Spinal cord (tissue), 9 donors: ENCODE measurements at regions not wholly inside any gene's neighbourhood (a gene's known extent, or its start where the extent isn't known, plus 50 kb on each side); places are given as distances from the start of the nearest gene placed in this dataset.

ENCODE experiments used
- DNase-seq, 6 donors: peaks; one replicate each; pipeline versions ENCODE4 v3.0.0 to v3.0.0-alpha.2; 2013 to 2015; ENCODE audit warnings: low spot score in 6 of 6, low read depth in 4 of 6
- H3K27ac ChIP-seq: one replicate; pipeline ENCODE4 v1.5.1; 2013; ENCODE audit warnings: low read depth, low read length, control low read depth
- H3K27me3 ChIP-seq: one replicate; pipeline ENCODE4 v1.6.1; 2013; ENCODE audit warnings: low read length; ENCODE audit not compliant: control insufficient read depth, insufficient read depth
- H3K36me3 ChIP-seq: one replicate; pipeline ENCODE4 v1.6.1; 2013; ENCODE audit warnings: low read length; ENCODE audit not compliant: control insufficient read depth, insufficient read depth
- H3K4me1 ChIP-seq: one replicate; pipeline ENCODE4 v1.6.1; 2013; ENCODE audit warnings: low read length; ENCODE audit not compliant: control insufficient read depth, insufficient read depth
- H3K4me3 ChIP-seq: one replicate; pipeline ENCODE4 v1.5.1; 2013; ENCODE audit warnings: low read depth, low read length, control low read depth
- H3K9me3 ChIP-seq: one replicate; pipeline ENCODE4 v1.6.1; 2013; ENCODE audit warnings: low read length; ENCODE audit not compliant: control insufficient read depth, insufficient read depth
- WGBS: methylation state at CpG from one replicate; pipeline ENCODE4 v1.1.5; 2013; ENCODE audit warnings: missing lambda C conversion rate; ENCODE audit not compliant: insufficient coverage; 5-methylcytosine and 5-hydroxymethylcytosine counted together
- donor health status: healthy.

DNA sequence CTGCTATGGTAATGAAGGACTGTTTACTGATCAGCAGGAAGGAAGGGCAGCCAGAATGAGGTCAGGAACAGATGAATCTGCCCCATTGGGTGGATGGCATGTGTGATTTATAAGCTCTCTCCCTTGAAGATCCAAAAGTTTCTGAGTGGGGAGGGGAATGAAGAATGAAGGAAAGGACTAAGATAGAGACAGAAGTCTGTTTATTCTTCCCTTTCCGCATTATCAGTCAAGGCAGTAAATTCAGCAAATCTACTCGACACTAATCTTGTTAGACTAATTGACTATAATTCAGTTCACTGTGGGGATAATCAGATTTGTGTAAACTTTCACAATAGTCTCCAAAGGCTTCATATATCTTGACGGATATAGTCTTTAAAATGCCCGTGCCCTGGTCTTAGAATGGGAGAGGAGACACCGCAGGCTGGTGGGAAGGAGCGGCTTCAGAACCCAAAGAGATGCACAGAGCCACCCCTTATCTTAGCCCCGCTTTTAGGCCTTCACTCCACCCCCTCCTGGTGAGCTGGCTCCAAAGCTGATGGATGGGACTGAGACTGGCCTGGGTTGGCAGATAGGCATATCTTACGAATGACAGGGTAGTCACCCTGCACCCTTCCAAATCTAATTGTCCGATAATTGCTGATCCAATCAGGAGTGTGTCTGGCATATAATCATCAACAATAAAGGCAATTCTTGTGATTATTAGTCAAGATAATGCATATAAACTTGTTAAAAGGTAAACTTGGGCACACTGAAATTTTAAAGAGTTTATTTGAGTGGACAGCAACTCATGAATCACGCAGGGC lies 76.0 kb upstream of the PPM1J start:
- Histone ChIP-seq H3K36me3 (no peaks in the 10 kb centered on the region), H3K4me3 (no peak overlapping the region), H3K4me1 (no peaks in the 10 kb centered on the region), H3K27me3 (no peaks in the 10 kb centered on the region), H3K9me3 (no peaks in the 10 kb centered on the region), H3K27ac (no peak overlapping the region)
- DNase-seq, result no peak
- 75% methylated on average over 2 of the region's 10 CpGs for WGBS

DNA sequence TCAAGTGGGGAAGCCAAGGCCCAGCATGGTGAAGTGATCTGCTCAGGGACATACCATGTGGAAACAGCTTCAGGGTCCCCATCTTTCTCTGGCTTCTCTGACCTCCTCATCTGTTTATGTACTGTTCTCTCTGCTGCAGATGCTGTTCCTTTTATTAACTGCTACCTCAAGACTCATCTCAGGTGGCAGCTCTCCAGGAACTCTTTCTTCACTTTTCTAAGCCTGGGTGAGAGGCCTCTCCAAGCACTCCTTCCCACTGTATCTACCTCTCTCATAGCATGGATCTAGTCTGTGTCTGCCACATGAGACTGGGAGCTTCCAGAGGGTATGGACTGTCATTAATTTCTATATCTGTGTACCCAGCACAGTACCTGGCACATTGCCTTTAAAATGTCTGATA lies 73.4 kb upstream of the PPM1J start:
- Histone ChIP-seq H3K27ac (no peak overlapping the region), H3K4me3 (no peak overlapping the region), H3K4me1 (no peaks in the 10 kb centered on the region), H3K36me3 (no peaks in the 10 kb centered on the region), H3K9me3 (no peaks in the 10 kb centered on the region), H3K27me3 (no peaks in the 10 kb centered on the region)
- no peak for DNase-seq

DNA sequence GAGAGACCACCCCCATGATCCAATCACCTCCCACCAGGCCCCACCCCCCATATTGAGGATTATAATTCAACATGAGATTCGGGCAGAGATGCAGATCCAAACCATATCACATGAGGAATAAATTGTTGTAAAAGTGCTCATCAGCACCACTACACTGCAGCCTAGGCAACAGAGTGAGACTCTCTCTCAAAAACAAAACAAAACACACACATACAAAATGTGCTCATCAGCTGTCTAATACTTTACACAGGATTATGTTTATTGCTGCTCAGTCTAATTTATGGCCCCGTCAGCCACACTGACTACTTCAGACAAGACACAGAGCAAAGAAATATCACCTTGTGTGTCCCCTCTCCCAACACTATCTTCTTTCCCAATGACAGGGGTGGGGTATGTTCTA lies 72.9 kb upstream of the PPM1J start:
- WGBS, result 100% methylated on average over 1 of the region's 2 CpGs
- no peak for DNase-seq
- Histone ChIP-seq H3K4me1 (no peaks in the 10 kb centered on the region), H3K36me3 (no peaks in the 10 kb centered on the region), H3K27ac (no peak overlapping the region), H3K4me3 (no peak overlapping the region), H3K27me3 (no peaks in the 10 kb centered on the region), H3K9me3 (no peaks in the 10 kb centered on the region)

DNA sequence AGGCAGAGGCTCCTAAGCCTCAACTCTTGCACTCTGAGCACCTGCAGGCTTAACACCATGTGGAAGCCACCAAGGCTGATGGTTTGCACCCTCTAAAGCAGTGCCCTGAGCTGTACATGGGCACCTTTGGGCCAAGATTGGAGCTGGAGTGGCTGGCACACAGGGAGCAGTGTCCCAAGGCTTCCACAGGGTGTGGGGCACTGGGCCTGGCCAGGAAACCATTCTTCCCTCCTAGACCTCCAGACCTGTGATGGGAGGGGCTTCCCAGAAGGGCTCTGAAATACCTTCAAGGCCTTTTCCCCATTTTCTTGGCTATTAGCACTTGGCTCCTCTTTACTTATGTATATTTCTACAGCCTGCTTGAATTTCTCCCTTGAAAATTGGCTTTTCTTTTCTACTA lies 67.9 kb upstream of the PPM1J start:
- no peaks in the 10 kb centered on the region for H3K27me3 ChIP-seq
- DNase-seq, result no peak
- H3K4me1 ChIP-seq, result no peaks in the 10 kb centered on the region
- no peak overlapping the region for H3K4me3 ChIP-seq
- no peaks in the 10 kb centered on the region for H3K36me3 ChIP-seq
- no peak overlapping the region for H3K27ac ChIP-seq
- no peaks in the 10 kb centered on the region for H3K9me3 ChIP-seq

DNA sequence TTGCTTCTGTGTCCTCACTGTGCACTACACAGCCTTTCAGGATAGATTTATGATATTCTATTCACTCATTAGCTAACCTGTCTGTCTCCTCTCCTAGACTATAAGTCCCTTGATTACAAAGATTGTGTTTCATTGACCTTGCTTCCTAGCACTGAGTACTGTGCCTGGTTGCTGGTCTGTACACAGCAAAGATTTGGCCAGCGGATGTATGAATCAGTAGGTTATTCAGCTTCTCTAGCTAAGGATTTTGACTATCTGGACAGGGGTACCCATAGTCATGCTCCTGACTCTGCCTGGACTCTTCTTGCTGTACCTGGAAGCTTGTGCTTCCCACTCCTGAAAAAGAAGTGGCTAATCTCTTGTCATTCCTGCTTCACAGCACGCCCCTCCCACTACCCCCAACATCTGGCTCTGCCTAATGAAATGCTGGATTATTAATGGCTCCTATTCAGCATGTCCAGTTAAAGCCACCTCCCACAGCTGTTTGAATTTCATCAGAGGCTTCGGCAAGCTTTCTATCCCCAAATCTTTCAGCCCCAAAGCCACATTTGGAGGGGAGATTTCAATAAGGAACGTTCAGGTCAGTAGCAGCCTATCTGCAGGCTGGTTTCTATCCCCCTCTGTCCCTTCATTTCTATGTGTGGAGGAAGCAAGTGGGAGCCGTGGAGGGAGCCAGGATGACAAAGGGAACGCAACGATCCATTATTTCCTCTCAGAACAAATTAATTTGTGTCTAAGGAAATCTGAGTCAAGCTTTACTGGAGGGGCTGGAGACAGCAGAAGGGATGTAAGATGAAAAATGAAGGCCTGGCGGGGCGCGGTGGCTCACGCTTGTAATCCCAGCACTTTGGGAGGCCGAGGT lies 64.8 kb upstream of the PPM1J start:
- H3K4me3 ChIP-seq, result no peak overlapping the region
- H3K4me1 ChIP-seq, result no peaks in the 10 kb centered on the region
- peak in 1 of 6 donors; percentile 34 for DNase-seq
- H3K9me3 ChIP-seq, result no peaks in the 10 kb centered on the region
- H3K27me3 ChIP-seq, result no peaks in the 10 kb centered on the region
- H3K27ac ChIP-seq, result no peak overlapping the region
- H3K36me3 ChIP-seq, result no peaks in the 10 kb centered on the region
- WGBS, result 75% methylated on average over 6 of the region's 12 CpGs

DNA sequence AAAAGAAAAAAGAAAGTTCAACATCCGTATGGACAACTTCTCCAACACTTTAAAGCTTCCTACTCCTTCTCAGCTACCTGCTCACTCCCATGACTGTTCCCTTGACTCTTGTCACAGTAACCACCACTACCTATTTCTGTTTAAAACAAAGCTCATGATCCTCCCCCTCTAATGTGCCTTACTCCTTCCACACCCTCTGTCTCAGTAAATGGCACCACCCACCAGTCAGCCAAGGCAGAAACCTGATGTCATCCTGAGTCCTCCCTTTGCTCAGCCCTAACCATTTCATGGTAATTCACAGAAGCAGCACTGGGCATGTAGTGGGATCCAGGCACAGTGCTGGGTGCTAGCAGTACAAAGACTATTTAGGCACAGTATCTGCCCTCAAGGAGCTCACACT lies 63.0 kb upstream of the PPM1J start:
- H3K36me3 ChIP-seq, result no peaks in the 10 kb centered on the region
- DNase-seq, result no peak
- H3K4me1 ChIP-seq, result no peaks in the 10 kb centered on the region
- H3K27ac ChIP-seq, result no peak overlapping the region
- WGBS, result no CpG with 5 or more reads among the region's 1 CpG
- no peaks in the 10 kb centered on the region for H3K27me3 ChIP-seq
- H3K4me3 ChIP-seq, result no peak overlapping the region
- H3K9me3 ChIP-seq, result no peaks in the 10 kb centered on the region

DNA sequence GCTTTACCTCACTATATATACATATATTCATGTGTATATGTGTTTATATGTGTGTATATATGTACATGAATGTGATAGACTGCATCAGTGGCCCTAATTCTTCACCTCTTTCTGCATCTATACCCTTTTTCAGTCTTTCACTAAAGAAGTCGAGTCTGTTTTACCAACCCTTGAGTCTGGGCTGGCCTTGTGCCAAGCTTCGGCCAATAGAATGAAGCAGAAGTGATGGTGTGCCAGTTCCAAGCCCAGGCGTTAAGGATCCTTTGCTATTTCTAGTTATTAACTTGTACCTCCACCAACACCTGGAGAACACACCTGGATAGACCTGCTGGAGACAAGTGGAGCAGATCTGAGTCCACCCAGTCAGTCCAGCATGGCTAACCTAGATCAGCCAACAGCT lies 61.6 kb upstream of the PPM1J start:
- peak in 2 of 6 donors; percentile 14 to 17 for DNase-seq
- Histone ChIP-seq H3K9me3 (no peaks in the 10 kb centered on the region), H3K4me3 (no peak overlapping the region), H3K36me3 (no peaks in the 10 kb centered on the region), H3K27ac (no peak overlapping the region), H3K27me3 (no peaks in the 10 kb centered on the region), H3K4me1 (no peaks in the 10 kb centered on the region)
- WGBS, result no CpG with 5 or more reads among the region's 3 CpGs

DNA sequence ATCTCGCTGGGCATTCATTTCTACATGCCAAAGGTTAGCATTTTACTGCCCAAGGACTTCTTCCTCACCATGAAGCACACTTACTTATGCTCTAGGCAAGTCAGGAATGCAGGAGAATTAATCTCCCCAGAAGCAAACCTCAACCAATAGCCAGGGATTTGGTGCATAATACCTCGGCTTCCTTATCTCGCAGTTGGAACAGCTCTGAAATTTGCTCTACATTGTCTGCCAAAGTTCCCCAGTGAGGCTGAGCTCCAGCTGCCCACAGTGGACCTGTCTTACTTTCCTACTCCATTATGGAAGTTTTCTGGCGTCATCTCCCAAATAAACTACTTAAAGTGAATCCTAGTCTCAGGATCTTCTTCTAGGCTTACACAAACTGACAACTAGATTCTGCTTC lies 57.6 kb upstream of the PPM1J start:
- Histone ChIP-seq H3K36me3 (no peaks in the 10 kb centered on the region), H3K9me3 (no peaks in the 10 kb centered on the region), H3K27ac (no peak overlapping the region), H3K4me3 (no peak overlapping the region), H3K4me1 (no peaks in the 10 kb centered on the region), H3K27me3 (no peaks in the 10 kb centered on the region)
- no peak for DNase-seq
- 98% methylated on average over 4 of the region's 4 CpGs for WGBS

DNA sequence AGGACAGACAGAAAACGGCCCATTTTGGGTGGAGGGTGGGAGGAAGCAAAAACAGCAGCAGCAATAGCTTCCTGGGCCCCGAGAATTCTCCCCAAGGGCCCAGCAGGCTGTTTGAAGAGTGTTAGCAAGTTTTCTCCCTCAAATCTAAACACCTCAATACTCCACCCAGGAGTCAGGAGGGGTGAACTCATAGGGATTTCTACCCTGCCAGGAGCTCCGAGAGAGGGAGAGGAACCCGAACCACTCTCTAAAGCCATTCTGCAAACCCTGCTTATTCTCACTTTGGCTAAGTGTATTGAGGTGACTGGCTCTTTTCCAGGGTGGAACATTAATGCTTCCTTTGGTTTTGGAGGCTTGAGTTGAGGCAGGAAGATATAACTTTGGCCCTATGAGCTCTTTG lies 55.6 kb upstream of the PPM1J start:
- H3K9me3 ChIP-seq, result no peaks in the 10 kb centered on the region
- no CpG with 5 or more reads among the region's 4 CpGs for WGBS
- DNase-seq, result no peak
- no peak overlapping the region for H3K4me3 ChIP-seq
- H3K27me3 ChIP-seq, result no peaks in the 10 kb centered on the region
- H3K4me1 ChIP-seq, result no peaks in the 10 kb centered on the region
- H3K27ac ChIP-seq, result no peak overlapping the region
- H3K36me3 ChIP-seq, result no peaks in the 10 kb centered on the region

DNA sequence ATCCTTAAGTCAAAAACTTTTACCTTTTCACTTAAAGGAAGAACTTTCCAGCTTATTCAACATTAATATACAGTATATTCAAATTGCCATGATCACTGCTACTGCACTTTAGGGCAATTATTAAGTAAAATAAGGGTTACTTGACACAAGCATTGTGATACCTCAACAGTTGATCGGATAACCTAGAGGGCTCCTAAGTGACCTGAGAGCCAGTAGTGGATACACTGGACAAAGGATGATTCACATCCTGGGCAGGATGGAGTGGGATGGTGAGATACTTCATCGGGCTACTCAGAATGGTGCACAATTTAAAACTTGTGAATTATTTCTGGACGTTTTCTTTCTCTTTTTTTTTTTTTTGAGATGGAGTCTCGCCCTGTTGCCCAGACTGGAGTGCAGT lies 54.5 kb upstream of the PPM1J start:
- Histone ChIP-seq H3K9me3 (no peaks in the 10 kb centered on the region), H3K4me1 (no peaks in the 10 kb centered on the region), H3K4me3 (no peak overlapping the region), H3K27me3 (no peaks in the 10 kb centered on the region), H3K36me3 (no peaks in the 10 kb centered on the region), H3K27ac (no peak overlapping the region)
- WGBS, result no CpG with 5 or more reads among the region's 4 CpGs
- no peak for DNase-seq
